H1 (cell line): ENCODE measurements at regions not wholly inside any gene's neighbourhood (a gene's known extent, or its start where the extent isn't known, plus 50 kb on each side); places are given as distances from the start of the nearest gene placed in this dataset.
"Not testable (repeated sequence)": the region's sequence is repeated elsewhere in the genome, so short reads cannot be mapped to it uniquely, and the experiment has no call there.

ENCODE experiments used
- ATF3 ChIP-seq: IDR thresholded peaks from 2 replicates; pipeline ENCODE4 v1.6.1; 2011; ENCODE audit warnings: low read depth, mild to moderate bottlenecking, low read length; ENCODE audit not compliant: insufficient read depth
- CHD1 ChIP-seq: IDR thresholded peaks from 2 replicates; pipeline ENCODE4 v1.6.1; 2012; ENCODE audit warnings: low read depth, low read length, improper control_type of control experiment
- CTCF ChIP-seq, 3 experiments: IDR thresholded peaks; 1 replicate in 2 of 3; 2 replicates in 1 of 3; pipeline versions ENCODE4 v1.5.1 to v1.6.1; 2011; ENCODE audit warnings: low read length in 3 of 3, mild to moderate bottlenecking in 3 of 3, inconsistent platforms in 2 of 3, low read depth in 1 of 3, moderate library complexity in 1 of 3; ENCODE audit not compliant: insufficient read depth in 1 of 3; ENCODE audit errors: control extremely low read depth in 1 of 3
- MAX ChIP-seq: IDR thresholded peaks from 2 replicates; pipeline ENCODE4 v1.6.1; 2012; ENCODE audit warnings: inconsistent platforms
- POLR2A ChIP-seq, 2 experiments: IDR thresholded peaks; 1 replicate in 1 of 2; 2 replicates in 1 of 2; pipeline ENCODE4 v1.6.1; 2011; ENCODE audit warnings: low read depth in 2 of 2, low read length in 2 of 2, mild to moderate bottlenecking in 2 of 2; ENCODE audit errors: control extremely low read depth in 1 of 2
- POU5F1 ChIP-seq: IDR thresholded peaks from 2 replicates; pipeline ENCODE4 v1.6.1; 2011; ENCODE audit warnings: low read depth, mild to moderate bottlenecking, low read length, moderate library complexity
- RAD21 ChIP-seq, 2 experiments: IDR thresholded peaks in 1 of 2; conservative IDR thresholded peaks in 1 of 2; 2 replicates each; pipeline ENCODE4 v1.6.1; 2011; ENCODE audit warnings: low read depth in 2 of 2, low read length in 2 of 2, improper control_type of control experiment in 1 of 2, inconsistent platforms in 1 of 2, mild to moderate bottlenecking in 1 of 2, moderate library complexity in 1 of 2
- SIX5 ChIP-seq: IDR thresholded peaks from 2 replicates; pipeline ENCODE4 v1.6.1; 2011; ENCODE audit warnings: mild to moderate bottlenecking, low read depth, low read length
- SUZ12 ChIP-seq: fragments of 200-600 bp; sonication (generic); IDR thresholded peaks from 2 replicates; pipeline ENCODE4 v1.6.1; 2012; ENCODE audit warnings: mild to moderate bottlenecking, inconsistent platforms, low read length, moderate library complexity, mixed read lengths
- TCF12 ChIP-seq: IDR thresholded peaks from 2 replicates; pipeline ENCODE4 v1.6.1; 2011; ENCODE audit warnings: low read depth, mild to moderate bottlenecking, low read length
- USF2 ChIP-seq: IDR thresholded peaks from 2 replicates; pipeline ENCODE4 v1.6.1; 2011; ENCODE audit warnings: low read length, improper control_type of control experiment
- YY1 ChIP-seq: IDR thresholded peaks from 2 replicates; pipeline ENCODE4 v1.6.1; 2011; ENCODE audit warnings: low read depth, mild to moderate bottlenecking, low read length

- TF ChIP-seq POLR2A (IDR thresholded peaks at IDR 0.05; ENCODE audit: control extremely low read depth in 1 of 2, low read depth in 2 of 2, low read length in 2 of 2); USF2; CTCF (IDR thresholded peaks at IDR 0.05; ENCODE audit: control extremely low read depth in 1 of 3, insufficient read depth in 1 of 3, low read depth in 1 of 3, low read length in 3 of 3); CHD1; SIX5; TCF12; ATF3; YY1; MAX; SUZ12; POU5F1; RAD21 (IDR thresholded peaks at IDR 0.05 in 1 of 2, conservative IDR thresholded peaks at IDR 0.05 in 1 of 2; ENCODE audit: low read depth in 2 of 2, low read length in 2 of 2): not testable (repeated sequence)
Observed at GRCh38 chr9:39663713-39664112, 308.2 kb downstream of the SPATA31A1 start.
